GM23338 (cell line): ENCODE measurements at regions not wholly inside any gene's neighbourhood (a gene's known extent, or its start where the extent isn't known, plus 50 kb on each side); places are given as distances from the start of the nearest gene placed in this dataset.

Source experiments
- ATAC-seq: fragments of 200-7000 bp; cut with Tn5 transposase; 3 replicates; pipeline ENCODE4 v1.9.1; 2020
- DNase-seq: peaks from one replicate; pipeline ENCODE4 v3.0.0-alpha.2; 2015; ENCODE audit warnings: low spot score
- H2AFZ ChIP-seq: fragments of 200-600 bp; sonication (generic); 2 replicates; pipeline ENCODE4 v1.8.0; 2016; ENCODE audit warnings: antibody characterized with exemption, mild to moderate bottlenecking, moderate library complexity
- H3F3A ChIP-seq: fragments of 200-600 bp; sonication (generic); replicated peaks from 2 replicates; pipeline ENCODE4 v1.8.0; 2017; ENCODE audit warnings: antibody characterized with exemption, mixed run types, low read depth
- H3K27ac ChIP-seq: fragments of 200-600 bp; sonication (generic); 2 replicates; pipeline ENCODE4 v1.6.1; 2016; ENCODE audit warnings: low read depth
- H3K27me3 ChIP-seq: fragments of 200-600 bp; sonication (generic); 2 replicates; pipeline ENCODE4 v1.8.0; 2016; ENCODE audit warnings: mild to moderate bottlenecking, mixed run types, moderate library complexity; ENCODE audit not compliant: insufficient read depth
- H3K36me3 ChIP-seq: fragments of 200-600 bp; sonication (generic); 2 replicates; pipeline ENCODE4 v1.8.0; 2016; ENCODE audit warnings: mild to moderate bottlenecking; ENCODE audit not compliant: insufficient read depth
- H3K4me1 ChIP-seq: fragments of 200-600 bp; sonication (generic); 2 replicates; pipeline ENCODE4 v1.8.0; 2016; ENCODE audit warnings: mild to moderate bottlenecking, moderate library complexity; ENCODE audit not compliant: insufficient read depth
- H3K4me2 ChIP-seq: fragments of 200-600 bp; sonication (generic); 2 replicates; pipeline ENCODE4 v1.7.1; 2017; ENCODE audit warnings: mixed run types
- H3K4me3 ChIP-seq: fragments of 200-600 bp; sonication (generic); 2 replicates; pipeline ENCODE4 v1.6.1; 2016; ENCODE audit warnings: mixed run types
- H3K79me2 ChIP-seq: fragments of 200-600 bp; sonication (generic); replicated peaks from 2 replicates; pipeline ENCODE4 v1.8.0; 2017; ENCODE audit warnings: mild to moderate bottlenecking; ENCODE audit not compliant: insufficient read depth
- H3K9me2 ChIP-seq: fragments of 200-600 bp; sonication (generic); 2 replicates; pipeline ENCODE4 v1.8.0; 2017; ENCODE audit not compliant: insufficient read depth
- H4K20me1 ChIP-seq: fragments of 200-600 bp; sonication (generic); replicated peaks from 2 replicates; pipeline ENCODE4 v1.8.0; 2017; ENCODE audit warnings: mild to moderate bottlenecking; ENCODE audit not compliant: insufficient read depth
- H3K27ac Mint-ChIP-seq: 2 replicates; pipeline ENCODE4 v1.8.0; 2020; ENCODE audit warnings: inconsistent platforms, mild to moderate bottlenecking, moderate library complexity, mixed read lengths
- H3K27me3 Mint-ChIP-seq: 3 replicates; pipeline ENCODE4 v1.8.0; 2022; ENCODE audit warnings: low read depth, mild to moderate bottlenecking, moderate library complexity, mixed read lengths, inconsistent platforms; ENCODE audit not compliant: insufficient read depth, poor library complexity
- H3K36me3 Mint-ChIP-seq: 3 replicates; pipeline ENCODE4 v1.8.0; 2021; ENCODE audit warnings: low read depth, mild to moderate bottlenecking, inconsistent platforms, moderate library complexity, mixed read lengths
- H3K4me1 Mint-ChIP-seq: 3 replicates; pipeline ENCODE4 v1.8.0; 2020; ENCODE audit warnings: mild to moderate bottlenecking, inconsistent platforms, mixed read lengths
- H3K4me3 Mint-ChIP-seq: 3 replicates; pipeline ENCODE4 v1.8.0; 2021; ENCODE audit warnings: moderate library complexity, mild to moderate bottlenecking, inconsistent platforms, mixed read lengths
- H3K9me3 Mint-ChIP-seq: 3 replicates; pipeline ENCODE4 v1.8.0; 2020; ENCODE audit warnings: moderate library complexity, mild to moderate bottlenecking, inconsistent platforms, mixed read lengths
- CREB1 ChIP-seq: fragments of 250-450 bp; sonication (Bioruptor Pico); IDR thresholded peaks from 2 replicates; pipeline ENCODE4 v1.5.0; 2020; ENCODE audit warnings: low read depth, mild to moderate bottlenecking, moderate library complexity
- EZH2 ChIP-seq: fragments of 200-600 bp; sonication (generic); IDR thresholded peaks from one replicate; pipeline ENCODE4 v1.8.0; 2017; ENCODE audit warnings: antibody characterized with exemption, mild to moderate bottlenecking, low read depth; ENCODE audit not compliant: unreplicated experiment
- EZH2phosphoT487 ChIP-seq: fragments of 200-600 bp; sonication (generic); IDR thresholded peaks from one replicate; pipeline ENCODE4 v1.8.1; 2018; ENCODE audit warnings: antibody characterized with exemption; ENCODE audit not compliant: unreplicated experiment
- JUNB ChIP-seq: IDR thresholded peaks from one replicate; pipeline ENCODE4 v1.6.1; 2016; ENCODE audit warnings: antibody characterized with exemption; ENCODE audit not compliant: unreplicated experiment
- NANOG ChIP-seq: IDR thresholded peaks from 2 replicates; pipeline ENCODE4 v1.6.1; 2016; ENCODE audit warnings: antibody characterized with exemption, borderline replicate concordance
- POLR2AphosphoS5 ChIP-seq: IDR thresholded peaks from 2 replicates; pipeline ENCODE4 v1.6.1; 2016; ENCODE audit warnings: antibody characterized with exemption, low read depth
- REST ChIP-seq: IDR thresholded peaks from one replicate; pipeline ENCODE4 v1.6.1; 2018; ENCODE audit warnings: antibody characterized with exemption; ENCODE audit not compliant: unreplicated experiment
- ZNF114 ChIP-seq: fragments of 250-450 bp; sonication (Bioruptor Pico); IDR thresholded peaks from 2 replicates; pipeline ENCODE4 v1.5.0; 2020; ENCODE audit warnings: mild to moderate bottlenecking, moderate library complexity
- ZNF462 ChIP-seq: fragments of 250-450 bp; sonication (Bioruptor Pico); IDR thresholded peaks from 2 replicates; pipeline ENCODE4 v1.5.0; 2020; ENCODE audit warnings: mild to moderate bottlenecking, moderate library complexity

- H3K9me3 Mint-ChIP-seq: peaks cover 16% of the 10 kb centered on the region
- DNase-seq (no peak), ATAC-seq (no peak)
- no peaks in the 10 kb centered on the region for H3K27me3 ChIP-seq
- H3F3A ChIP-seq: no peaks in the 10 kb centered on the region
- H3K27ac Mint-ChIP-seq: no peak overlapping the region
- H4K20me1 ChIP-seq: no peaks in the 10 kb centered on the region
- TF ChIP-seq EZH2phosphoT487 (no peak), NANOG (no peak), POLR2AphosphoS5 (no peak), REST (no peak)
- no peak overlapping the region for H3K4me2 ChIP-seq
- 0 out of 3 replicates have a peak, but pooled peaks cover 5% of the 10 kb centered on the region for H3K36me3 Mint-ChIP-seq
- H3K79me2 ChIP-seq: no peaks in the 10 kb centered on the region
- no peaks in the 10 kb centered on the region for H3K36me3 ChIP-seq
- no peaks in the 10 kb centered on the region for H3K4me1 ChIP-seq
- no peaks in the 10 kb centered on the region for H3K9me2 ChIP-seq
- H3K4me1 Mint-ChIP-seq: peaks cover under 1% of the 10 kb centered on the region; the same call in 1 of the 3 replicates
- H3K27me3 Mint-ChIP-seq: no peaks in the 10 kb centered on the region
- H3K4me3 Mint-ChIP-seq: no peak overlapping the region
- H3K27ac ChIP-seq: no peak overlapping the region
- H3K4me3 ChIP-seq: no peak overlapping the region
- no peak overlapping the region for H2AFZ ChIP-seq
Observed at GRCh38 chr1:98410082-98410481, 251.4 kb upstream of the SNX7 start.

GRCh38 chr1:98406352-98407088, 255.0 kb upstream of the SNX7 start:
- no peaks in the 10 kb centered on the region for H3K27me3 Mint-ChIP-seq

More at GRCh38 chr1:98406352-98407088, 255.0 kb upstream of the SNX7 start:
- Histone ChIP-seq H3K9me2 (no peaks in the 10 kb centered on the region), H3K4me1 (no peaks in the 10 kb centered on the region), H3F3A (no peaks in the 10 kb centered on the region), H4K20me1 (no peaks in the 10 kb centered on the region), H3K27me3 (no peaks in the 10 kb centered on the region), H3K27ac (no peak overlapping the region), H3K4me3 (no peak overlapping the region), H3K36me3 (no peaks in the 10 kb centered on the region), H3K4me2 (no peak overlapping the region), H2AFZ (no peak overlapping the region), H3K79me2 (no peaks in the 10 kb centered on the region)
- Mint-ChIP-seq H3K4me3 (no peak overlapping the region), H3K9me3 (no peaks in the 10 kb centered on the region), H3K4me1 (no peaks in the 10 kb centered on the region), H3K36me3 (no peaks in the 10 kb centered on the region), H3K27ac (no peak overlapping the region)
- DNase-seq (no peak), ATAC-seq (no peak)
- TF ChIP-seq EZH2phosphoT487 (no peak), ZNF114 (CRISPR knock-in tag) (no peak), CREB1 (CRISPR knock-in tag) (no peak), JUNB (no peak), ZNF462 (CRISPR knock-in tag) (no peak), NANOG (no peak), POLR2AphosphoS5 (no peak), EZH2 (no peak)
